ENCODE measurements at regions not wholly inside any gene's neighbourhood (a gene's known extent, or its start where the extent isn't known, plus 50 kb on each side); places are given as distances from the start of the nearest gene placed in this dataset.

- no peak for TF ChIP-seq CTCF (conservative IDR thresholded peaks at IDR 0.05; ENCODE audit: low read depth, low read length)
- no peak overlapping the region for H3K4me3 ChIP-seq (ENCODE audit: low read length)
- no peak for DNase-seq (ENCODE audit: low read depth)
Measured at GRCh38 chr9:19615036-19615624, 173.7 kb downstream of the SLC24A2 start.

GRCh38 chr9:19614294-19614693 lies 174.5 kb downstream of the SLC24A2 start:
- TF ChIP-seq CTCF (conservative IDR thresholded peaks at IDR 0.05; ENCODE audit: low read depth, low read length) = no peak
- DNase-seq (ENCODE audit: low read depth) = no peak
- no peak overlapping the region for H3K4me3 ChIP-seq (ENCODE audit: low read length)

GRCh38 chr9:19600538-19600937 lies 188.3 kb downstream of the SLC24A2 start:
- no peak for TF ChIP-seq CTCF (conservative IDR thresholded peaks at IDR 0.05; ENCODE audit: low read depth, low read length)
- DNase-seq (ENCODE audit: low read depth) = no peak
- H3K4me3 ChIP-seq (ENCODE audit: low read length) = no peak overlapping the region

- DNase-seq (ENCODE audit: low read depth) = no peak
- TF ChIP-seq CTCF (conservative IDR thresholded peaks at IDR 0.05; ENCODE audit: low read depth, low read length) = no peak
- H3K4me3 ChIP-seq (ENCODE audit: low read length) = no peak overlapping the region
Measured at GRCh38 chr9:19598722-19599121, 189.9 kb downstream of the ACER2 start.

- no peak for TF ChIP-seq CTCF (conservative IDR thresholded peaks at IDR 0.05; ENCODE audit: low read depth, low read length)
- DNase-seq (ENCODE audit: low read depth) = no peak
- no peak overlapping the region for H3K4me3 ChIP-seq (ENCODE audit: low read length)
Measured at GRCh38 chr9:19597176-19597575, 188.4 kb downstream of the ACER2 start.

GRCh38 chr9:19595003-19595402 lies 186.2 kb downstream of the ACER2 start:
- H3K4me3 ChIP-seq (ENCODE audit: low read length) = no peak overlapping the region
- TF ChIP-seq CTCF (conservative IDR thresholded peaks at IDR 0.05; ENCODE audit: low read depth, low read length) = no peak
- no peak for DNase-seq (ENCODE audit: low read depth)

- no peak for TF ChIP-seq CTCF (conservative IDR thresholded peaks at IDR 0.05; ENCODE audit: low read depth, low read length)
- no peak for DNase-seq (ENCODE audit: low read depth)
- no peak overlapping the region for H3K4me3 ChIP-seq (ENCODE audit: low read length)
Measured at GRCh38 chr9:19587678-19588077, 178.9 kb downstream of the ACER2 start.
